HepG2 (cell line): ENCODE measurements at regions not wholly inside any gene's neighbourhood (a gene's known extent, or its start where the extent isn't known, plus 50 kb on each side); places are given as distances from the start of the nearest gene placed in this dataset.

Experiments
- ATAC-seq: fragments of 200-7000 bp; cut with Tn5 transposase; 3 replicates; pipeline ENCODE4 v1.9.1; 2020; ENCODE audit warnings: mild to moderate bottlenecking, moderate library complexity
- BruUV-seq: library from RNA; stranded (reverse); fragments of 400-500 nt; replicated peaks from 2 replicates; lab custom pipeline; 2021; lab: Mats Ljungman, UMichigan
- CTCF ChIA-PET: fragments of 300-600 bp; formaldehyde crosslinking; extraction: SDS; loops from one replicate; lab custom pipeline; 2021; ENCODE audit warnings: low total read pairs, inconsistent platforms, low intra/inter-chr PET ratio; lab: Yijun Ruan, JAX
- POLR2A ChIA-PET: fragments of 350-600 bp; sonication (Branson Sonifier 250); formaldehyde crosslinking; loops from one replicate; lab custom pipeline; 2020; ENCODE audit warnings: antibody characterized with exemption, inconsistent platforms; lab: Yijun Ruan, JAX
- DNase-seq: peaks from one replicate; pipeline ENCODE4 v3.0.0-alpha.2; 2015; ENCODE audit warnings: low spot score
- FAIRE-seq: peaks from 3 replicates; lab custom pipeline; 2011; peaks lifted over from hg19 to GRCh38; lab: Jason Lieb, UNC
- H2AFZ ChIP-seq: one replicate; pipeline ENCODE4 v1.6.1; 2011; ENCODE audit warnings: low read length, inconsistent platforms
- H3K27ac ChIP-seq: fragments of 300-600 bp; 3 replicates; pipeline ENCODE4 v1.8.0; 2011; ENCODE audit warnings: mixed run types, mild to moderate bottlenecking, mixed read lengths, low read length, inconsistent platforms; ENCODE audit not compliant: insufficient read depth; ENCODE audit errors: extremely low read length
- H3K27me3 ChIP-seq, 2 experiments: fragments of 200-600 bp in 1 of 2; 2 replicates in 1 of 2; 3 replicates in 1 of 2; pipeline versions ENCODE4 v1.6.0 to v1.8.0; 2011; ENCODE audit warnings: low read length in 2 of 2, mild to moderate bottlenecking in 2 of 2, moderate library complexity in 2 of 2, inconsistent platforms in 1 of 2; ENCODE audit not compliant: insufficient read depth in 2 of 2, control insufficient read depth in 1 of 2
- H3K36me3 ChIP-seq, 2 experiments: fragments of 200-600 bp in 1 of 2; replicated peaks in 1 of 2; 2 replicates in 1 of 2; 3 replicates in 1 of 2; pipeline versions ENCODE4 v1.5.1 to v1.8.0; 2011; ENCODE audit warnings: low read length in 2 of 2, inconsistent platforms in 1 of 2; ENCODE audit not compliant: insufficient read depth in 2 of 2, control insufficient read depth in 1 of 2
- H3K4me1 ChIP-seq: 2 replicates; pipeline ENCODE4 v1.5.1; 2012; ENCODE audit warnings: low read length, inconsistent platforms; ENCODE audit not compliant: insufficient read depth
- H3K4me2 ChIP-seq: 2 replicates; pipeline ENCODE4 v1.6.0; 2011; ENCODE audit warnings: low read depth, low read length, inconsistent platforms
- H3K4me3 ChIP-seq, 3 experiments: fragments of 200-600 bp in 1 of 3; sonication (generic), shearing (Covaris generic) in 1 of 3; replicated peaks in 1 of 3; 2 replicates each; pipeline ENCODE4 v1.5.1; 2011 to 2016; ENCODE audit warnings: low read length in 3 of 3, inconsistent platforms in 2 of 3, low read depth in 2 of 3, mild to moderate bottlenecking in 2 of 3, control low read depth in 1 of 3, mixed read lengths in 1 of 3; ENCODE audit not compliant: insufficient read depth in 1 of 3
- H3K79me2 ChIP-seq: one replicate; pipeline ENCODE4 v1.6.1; 2011; ENCODE audit warnings: low read length, inconsistent platforms; ENCODE audit not compliant: insufficient read depth
- H3K9ac ChIP-seq: 2 replicates; pipeline ENCODE4 v1.6.0; 2011; ENCODE audit warnings: mild to moderate bottlenecking, low read depth, low read length, inconsistent platforms; ENCODE audit not compliant: insufficient read depth
- H3K9me3 ChIP-seq: 2 replicates; pipeline ENCODE4 v1.5.1; 2012; ENCODE audit warnings: mild to moderate bottlenecking, low read length
- H4K20me1 ChIP-seq: 2 replicates; pipeline ENCODE4 v1.6.0; 2011; ENCODE audit warnings: inconsistent platforms, mild to moderate bottlenecking, low read length, moderate library complexity; ENCODE audit not compliant: insufficient read depth
- FOXK2 ChIP-seq: fragments of 450-650 bp; IDR thresholded peaks from 2 replicates; pipeline ENCODE4 v1.6.1; 2016
- HOMEZ ChIP-seq: IDR thresholded peaks from 2 replicates; pipeline ENCODE4 v1.6.1; 2016; ENCODE audit warnings: low read depth
- HOXD1 ChIP-seq: sonication (generic); formaldehyde crosslinking; IDR thresholded peaks from 2 replicates; pipeline ENCODE4 v1.5.0; 2020; ENCODE audit warnings: missing genetic modification reagents
- LCORL ChIP-seq, 2 experiments: fragments of 450-650 bp in 1 of 2; sonication (generic) in 1 of 2; formaldehyde crosslinking in 1 of 2; IDR thresholded peaks; 2 replicates each; pipeline versions ENCODE4 v1.5.0 to v1.6.1; 2017 to 2020; ENCODE audit warnings: antibody characterized with exemption in 1 of 2, missing genetic modification reagents in 1 of 2
- MXD1 ChIP-seq: sonication (generic); formaldehyde crosslinking; IDR thresholded peaks from 2 replicates; pipeline ENCODE4 v1.4.0; 2020; ENCODE audit warnings: mild to moderate bottlenecking, missing genetic modification reagents
- SOX13 ChIP-seq, 3 experiments: fragments of 450-650 bp in 1 of 3; sonication (generic) in 1 of 3; formaldehyde crosslinking in 1 of 3; IDR thresholded peaks in 2 of 3; conservative IDR thresholded peaks in 1 of 3; 2 replicates each; pipeline versions ENCODE4 v1.5.0 to v1.6.1; 2016 to 2020; ENCODE audit warnings: antibody characterized with exemption in 1 of 3, mild to moderate bottlenecking in 1 of 3, missing compliant biosample characterization in 1 of 3, missing genetic modification reagents in 1 of 3, moderate library complexity in 1 of 3
- SPEN ChIP-seq: sonication (generic); formaldehyde crosslinking; IDR thresholded peaks from 2 replicates; pipeline ENCODE4 v1.5.1; 2020; ENCODE audit warnings: low read depth, mild to moderate bottlenecking, missing genetic modification reagents
- TBX2 ChIP-seq: sonication (generic); formaldehyde crosslinking; IDR thresholded peaks from 2 replicates; pipeline ENCODE4 v1.5.0; 2020; ENCODE audit warnings: missing genetic modification reagents, mild to moderate bottlenecking, borderline replicate concordance
- TFDP1 ChIP-seq: IDR thresholded peaks from 2 replicates; pipeline ENCODE4 v1.6.1; 2016; ENCODE audit warnings: missing compliant biosample characterization, missing genetic modification reagents, borderline replicate concordance
- ZFP36L1 ChIP-seq: sonication (generic); formaldehyde crosslinking; IDR thresholded peaks from 2 replicates; pipeline ENCODE4 v1.8.0; 2022; ENCODE audit warnings: mild to moderate bottlenecking, missing genetic modification reagents, moderate library complexity
- ZFYVE20 ChIP-seq: sonication (generic); formaldehyde crosslinking; IDR thresholded peaks from 2 replicates; pipeline ENCODE4 v1.8.0; 2023; ENCODE audit warnings: low read depth, mild to moderate bottlenecking, moderate library complexity, missing genetic modification reagents, borderline replicate concordance
- ZKSCAN5 ChIP-seq: sonication (generic); formaldehyde crosslinking; IDR thresholded peaks from 2 replicates; pipeline ENCODE4 v1.5.1; 2020; ENCODE audit warnings: mild to moderate bottlenecking, missing genetic modification reagents
- ZNF24 ChIP-seq: fragments of 450-650 bp; IDR thresholded peaks from 2 replicates; pipeline ENCODE4 v1.6.1; 2017; ENCODE audit warnings: antibody characterized with exemption, mild to moderate bottlenecking
- ZNF460 ChIP-seq: sonication (generic); formaldehyde crosslinking; IDR thresholded peaks from 2 replicates; pipeline ENCODE4 v1.5.1; 2020; ENCODE audit warnings: missing genetic modification reagents, mild to moderate bottlenecking, borderline replicate concordance
- ZNF558 ChIP-seq: sonication (generic); formaldehyde crosslinking; IDR thresholded peaks from 2 replicates; pipeline ENCODE4 v1.9.0; 2022; ENCODE audit warnings: mild to moderate bottlenecking, missing genetic modification reagents, borderline replicate concordance
- ZNF747 ChIP-seq: sonication (generic); formaldehyde crosslinking; IDR thresholded peaks from 2 replicates; pipeline ENCODE4 v1.8.1; 2023; ENCODE audit warnings: missing genetic modification reagents, mild to moderate bottlenecking, borderline replicate concordance
- WGBS: methylation state at CpG from one replicate; pipeline ENCODE4 v1.1.6; 2017; ENCODE audit warnings: low lambda C conversion rate; 5-methylcytosine and 5-hydroxymethylcytosine counted together
- in situ Hi-C: cut with HindIII; loops from 2 replicates; pipeline ENCODE4 v1.10.0; 2017; ENCODE audit warnings: low pct_unique_long_range_greater_than_20kb; ENCODE audit not compliant: extremely low pct_ligation_motif_present
- intact Hi-C: fragments of 100-400 bp; cut with micrococcal nuclease; formaldehyde crosslinking; loops from one replicate; pipeline ENCODE4 v1.10.0; 2022; ENCODE audit not compliant: unreplicated experiment

- no peak overlapping the region for H2AFZ ChIP-seq
- BruUV-seq: no TSS peak
- H3K4me1 ChIP-seq: no peaks in the 10 kb centered on the region
- CTCF ChIA-PET: no interaction called here
- intact Hi-C loops (no loop called here), in situ Hi-C loops (no loop called here)
- POLR2A ChIA-PET: no interaction called here
- no peak overlapping the region for H3K9ac ChIP-seq
- no peak overlapping the region for H3K27ac ChIP-seq
- no peaks in the 10 kb centered on the region for H3K36me3 ChIP-seq
- H3K27me3 ChIP-seq: no peaks in the 10 kb centered on the region
- FAIRE-seq (no peak), ATAC-seq (no peak), DNase-seq (no peak)
- H4K20me1 ChIP-seq: no peaks in the 10 kb centered on the region
- H3K9me3 ChIP-seq: no peaks in the 10 kb centered on the region
- H3K4me3 ChIP-seq: no peak overlapping the region
- no peak for TF ChIP-seq TFDP1
- no peak for TF ChIP-seq ZNF747 (CRISPR knock-in tag)
- TF ChIP-seq ZKSCAN5: no peak
- TF ChIP-seq ZFP36L1 (CRISPR knock-in tag): no peak
- TF ChIP-seq ZNF558 (CRISPR knock-in tag): no peak
- no peak for TF ChIP-seq SPEN (CRISPR knock-in tag)
- no peak for TF ChIP-seq FOXK2
- no peak for TF ChIP-seq LCORL (IDR thresholded peaks at IDR 0.05)
- TF ChIP-seq LCORL (CRISPR knock-in tag; IDR thresholded peaks at IDR 0.05): no peak
- no peak for TF ChIP-seq TBX2 (CRISPR knock-in tag)
- TF ChIP-seq ZFYVE20 (CRISPR knock-in tag): no peak
- no peak for TF ChIP-seq MXD1 (CRISPR knock-in tag)
- TF ChIP-seq ZNF24: no peak
- no peak for TF ChIP-seq ZNF460 (CRISPR knock-in tag)
- no peak for TF ChIP-seq HOXD1 (CRISPR knock-in tag)
- no peak for TF ChIP-seq SOX13 (IDR thresholded peaks at IDR 0.05)
- TF ChIP-seq SOX13 (CRISPR knock-in tag; conservative IDR thresholded peaks at IDR 0.05 in 1 of 2, IDR thresholded peaks at IDR 0.05 in 1 of 2): no peak
- TF ChIP-seq HOMEZ (CRISPR knock-in tag): no peak
- H3K79me2 ChIP-seq: no peaks in the 10 kb centered on the region
- H3K4me2 ChIP-seq: no peak overlapping the region
- WGBS: 33% methylated on average over 4 of the region's 4 CpGs
Observed at GRCh38 chr14:54306806-54307205, 90.0 kb upstream of the CDKN3 start.
